Fibroblast of lung (primary cell): ENCODE measurements at regions not wholly inside any gene's neighbourhood (a gene's known extent, or its start where the extent isn't known, plus 50 kb on each side); places are given as distances from the start of the nearest gene placed in this dataset.

Experiments
- DNase-seq, 2 donors: peaks; one replicate each; pipeline versions ENCODE4 v3.0.0 to v3.0.0-alpha.2; 2010; ENCODE audit warnings: low read depth in 2 of 2
- H2AFZ ChIP-seq: 2 replicates; pipeline ENCODE4 v1.5.1; 2012; ENCODE audit warnings: low read length, control low read depth, inconsistent platforms
- H3K27ac ChIP-seq: 2 replicates; pipeline ENCODE4 v1.5.1; 2011; ENCODE audit warnings: low read length, control low read depth; ENCODE audit not compliant: insufficient read depth
- H3K27me3 ChIP-seq: 2 replicates; pipeline ENCODE4 v1.5.1; 2011; ENCODE audit warnings: mild to moderate bottlenecking, low read length; ENCODE audit not compliant: control insufficient read depth, insufficient read depth
- H3K36me3 ChIP-seq: 2 replicates; pipeline ENCODE4 v1.5.1; 2011; ENCODE audit warnings: low read length; ENCODE audit not compliant: control insufficient read depth, insufficient read depth
- H3K4me1 ChIP-seq: 2 replicates; pipeline ENCODE4 v1.5.1; 2011; ENCODE audit warnings: low read length; ENCODE audit not compliant: control insufficient read depth, insufficient read depth; ENCODE audit errors: extremely low read depth
- H3K4me2 ChIP-seq: 2 replicates; pipeline ENCODE4 v1.5.1; 2011; ENCODE audit warnings: low read length, control low read depth; ENCODE audit not compliant: insufficient read depth; ENCODE audit errors: extremely low read depth
- H3K4me3 ChIP-seq, 4 experiments: fragments of 200-600 bp in 1 of 4; sonication (generic) in 1 of 4; replicated peaks in 1 of 4; 2 replicates each; pipeline ENCODE4 v1.5.1; 2011 to 2016; ENCODE audit warnings: low read length in 4 of 4, low read depth in 3 of 4, mild to moderate bottlenecking in 3 of 4, control low read depth in 2 of 4, inconsistent platforms in 1 of 4, mixed read lengths in 1 of 4; ENCODE audit not compliant: insufficient read depth in 1 of 4; ENCODE audit errors: control extremely low read depth in 1 of 4
- H3K79me2 ChIP-seq: 2 replicates; pipeline ENCODE4 v1.5.1; 2012; ENCODE audit warnings: mild to moderate bottlenecking, low read length, inconsistent platforms; ENCODE audit not compliant: control insufficient read depth, insufficient read depth
- H3K9ac ChIP-seq: 2 replicates; pipeline ENCODE4 v1.5.1; 2011; ENCODE audit warnings: mild to moderate bottlenecking, low read length, control low read depth; ENCODE audit not compliant: insufficient read depth
- H3K9me3 ChIP-seq: 2 replicates; pipeline ENCODE4 v1.5.1; 2012; ENCODE audit warnings: low read depth, low read length; ENCODE audit not compliant: control insufficient read depth, insufficient read depth
- H4K20me1 ChIP-seq: 2 replicates; pipeline ENCODE4 v1.5.1; 2011; ENCODE audit warnings: low read length; ENCODE audit not compliant: control insufficient read depth, insufficient read depth; ENCODE audit errors: extremely low read depth
- CTCF ChIP-seq, 2 donors: IDR thresholded peaks in 1 of 2; conservative IDR thresholded peaks in 1 of 2; 1 replicate in 1 of 2; 2 replicates in 1 of 2; pipeline ENCODE4 v1.5.1; 2011 to 2012; ENCODE audit warnings: low read length in 2 of 2, control low read depth in 1 of 2, inconsistent platforms in 1 of 2, low read depth in 1 of 2, mild to moderate bottlenecking in 1 of 2
- EZH2 ChIP-seq: IDR thresholded peaks from 2 replicates; pipeline ENCODE4 v1.5.1; 2012; ENCODE audit warnings: low read length, control low read depth, mild to moderate bottlenecking; ENCODE audit errors: missing control alignments

GRCh38 chr5:113804264-113804663 is 290.8 kb downstream of the YTHDC2 start:
- H3K79me2 ChIP-seq = no peaks in the 10 kb centered on the region
- H3K4me3 ChIP-seq = no peak overlapping the region
- no peak overlapping the region for H3K27ac ChIP-seq
- peak in 1 of 2 donors; percentile 3 for DNase-seq
- H3K9me3 ChIP-seq = no peaks in the 10 kb centered on the region
- H4K20me1 ChIP-seq = no peaks in the 10 kb centered on the region
- H3K4me1 ChIP-seq = no peaks in the 10 kb centered on the region
- no peaks in the 10 kb centered on the region for H3K36me3 ChIP-seq
- H3K27me3 ChIP-seq = no peaks in the 10 kb centered on the region
- no peak overlapping the region for H2AFZ ChIP-seq
- no peak overlapping the region for H3K4me2 ChIP-seq
- TF ChIP-seq EZH2 = no peak
- TF ChIP-seq CTCF (conservative IDR thresholded peaks at IDR 0.05 in 1 of 2, IDR thresholded peaks at IDR 0.05 in 1 of 2; ENCODE audit: low read depth in 1 of 2, low read length in 2 of 2) = no peak
- H3K9ac ChIP-seq = no peak overlapping the region

GRCh38 chr5:113804943-113805342 is 291.4 kb downstream of the YTHDC2 start:
- H2AFZ ChIP-seq = no peak overlapping the region
- H3K4me3 ChIP-seq = no peak overlapping the region
- H4K20me1 ChIP-seq = no peaks in the 10 kb centered on the region
- no peaks in the 10 kb centered on the region for H3K9me3 ChIP-seq
- no peak overlapping the region for H3K27ac ChIP-seq
- DNase-seq = no peak
- H3K36me3 ChIP-seq = no peaks in the 10 kb centered on the region
- no peaks in the 10 kb centered on the region for H3K4me1 ChIP-seq
- no peak overlapping the region for H3K9ac ChIP-seq
- no peaks in the 10 kb centered on the region for H3K79me2 ChIP-seq
- TF ChIP-seq EZH2 (no peak), CTCF (conservative IDR thresholded peaks at IDR 0.05 in 1 of 2, IDR thresholded peaks at IDR 0.05 in 1 of 2; ENCODE audit: low read depth in 1 of 2, low read length in 2 of 2) (no peak)
- no peaks in the 10 kb centered on the region for H3K27me3 ChIP-seq
- no peak overlapping the region for H3K4me2 ChIP-seq

- Histone ChIP-seq H3K79me2 (no peaks in the 10 kb centered on the region), H2AFZ (peak overlapping the region; percentile 14), H3K36me3 (no peaks in the 10 kb centered on the region), H3K4me1 (no peaks in the 10 kb centered on the region), H4K20me1 (no peaks in the 10 kb centered on the region), H3K4me3 (peak overlapping the region in 2 of 4 experiments; percentile 16 to 35), H3K27me3 (no peaks in the 10 kb centered on the region), H3K27ac (no peak overlapping the region), H3K9me3 (no peaks in the 10 kb centered on the region), H3K4me2 (peak overlapping the region; percentile 42), H3K9ac (no peak overlapping the region)
- no peak for TF ChIP-seq EZH2
- TF ChIP-seq CTCF (conservative IDR thresholded peaks at IDR 0.05 in 1 of 2, IDR thresholded peaks at IDR 0.05 in 1 of 2; ENCODE audit: low read depth in 1 of 2, low read length in 2 of 2) = peak; percentile 42 to 69
- peak; percentile 45 to 75 for DNase-seq
Observed at GRCh38 chr5:113806250-113806649, 292.8 kb downstream of the YTHDC2 start.
